OCI-LY3 (cell line): ENCODE measurements at regions not wholly inside any gene's neighbourhood (a gene's known extent, or its start where the extent isn't known, plus 50 kb on each side); places are given as distances from the start of the nearest gene placed in this dataset.

Experiments used
- H2AFZ ChIP-seq: fragments of 200-600, 300-600 bp; shearing (Covaris generic); 2 replicates; pipeline ENCODE4 v1.6.0; 2014; ENCODE audit warnings: antibody characterized with exemption, low read depth, low read length
- H3K27ac ChIP-seq: fragments of 200-600, 300-600 bp; sonication (generic); 2 replicates; pipeline ENCODE4 v1.5.1; 2014; ENCODE audit warnings: mild to moderate bottlenecking, low read length, moderate library complexity, mixed read lengths
- H3K27me3 ChIP-seq: fragments of 200-600, 300-600 bp; sonication (generic); 2 replicates; pipeline ENCODE4 v1.6.1; 2014; ENCODE audit warnings: low read depth, low read length, mixed read lengths
- H3K36me3 ChIP-seq: fragments of 200-600, 300-600 bp; sonication (generic); replicated peaks from 2 replicates; pipeline ENCODE3; 2014; ENCODE audit warnings: low read depth, low read length, mixed read lengths
- H3K4me1 ChIP-seq: fragments of 300-600, 200-600 bp; sonication (generic); 2 replicates; pipeline ENCODE4 v1.6.1; 2014; ENCODE audit warnings: low read length, mixed read lengths
- H3K4me2 ChIP-seq: fragments of 200-600, 300-600 bp; sonication (generic); 2 replicates; pipeline ENCODE4 v1.6.1; 2014; ENCODE audit warnings: low read length, mixed read lengths
- H3K4me3 ChIP-seq: fragments of 300-600, 200-600 bp; sonication (generic); 2 replicates; pipeline ENCODE4 v1.5.1; 2014; ENCODE audit warnings: antibody characterized with exemption, mild to moderate bottlenecking, low read length, moderate library complexity
- H3K79me2 ChIP-seq: fragments of 300-600, 200-600 bp; shearing (Covaris generic); 2 replicates; pipeline ENCODE4 v1.6.1; 2014; ENCODE audit warnings: mild to moderate bottlenecking, low read length, mixed read lengths
- H3K9ac ChIP-seq: fragments of 300-600, 200-600 bp; shearing (Covaris generic); 2 replicates; pipeline ENCODE4 v1.6.0; 2014; ENCODE audit warnings: mild to moderate bottlenecking, low read length, moderate library complexity
- H3K9me3 ChIP-seq: fragments of 200-600, 300-600 bp; shearing (Covaris generic); 2 replicates; pipeline ENCODE4 v1.6.1; 2014; ENCODE audit warnings: low read length, mixed read lengths; ENCODE audit not compliant: insufficient read depth
- H4K20me1 ChIP-seq: fragments of 200-600, 300-600 bp; sonication (generic); 2 replicates; pipeline ENCODE4 v1.6.1; 2016; ENCODE audit warnings: low read length, mixed read lengths; ENCODE audit not compliant: insufficient read depth
- CTCF ChIP-seq: fragments of 200-600, 300-600 bp; sonication (generic); IDR thresholded peaks from 2 replicates; pipeline ENCODE4 v1.5.1; 2014; ENCODE audit warnings: antibody characterized with exemption, low read length, low read depth
- EZH2phosphoT487 ChIP-seq: fragments of 200-600 bp; shearing (Covaris generic); IDR thresholded peaks from 2 replicates; pipeline ENCODE4 v1.6.1; 2018; ENCODE audit warnings: antibody characterized with exemption, mixed run types, low read depth

- no peaks in the 10 kb centered on the region for H3K27me3 ChIP-seq
- no peaks in the 10 kb centered on the region for H3K4me1 ChIP-seq
- no peaks in the 10 kb centered on the region for H3K9me3 ChIP-seq
- no peak for TF ChIP-seq EZH2phosphoT487
- no peak for TF ChIP-seq CTCF
- no peak overlapping the region for H3K27ac ChIP-seq
- no peak overlapping the region for H3K4me3 ChIP-seq
- no peaks in the 10 kb centered on the region for H4K20me1 ChIP-seq
- H3K4me2 ChIP-seq = peak overlapping the region; percentile 17
- H3K79me2 ChIP-seq = no peaks in the 10 kb centered on the region
- no peaks in the 10 kb centered on the region for H3K36me3 ChIP-seq
- H2AFZ ChIP-seq = no peak overlapping the region
- H3K9ac ChIP-seq = no peak overlapping the region
Measured at GRCh38 chr2:104109356-104109755, 744.6 kb upstream of the POU3F3 start.

GRCh38 chr2:104118889-104119288 lies 735.0 kb upstream of the POU3F3 start:
- TF ChIP-seq EZH2phosphoT487 = no peak
- no peak for TF ChIP-seq CTCF
- H3K79me2 ChIP-seq = no peaks in the 10 kb centered on the region
- H3K9me3 ChIP-seq = no peaks in the 10 kb centered on the region
- H4K20me1 ChIP-seq = no peaks in the 10 kb centered on the region
- no peak overlapping the region for H3K9ac ChIP-seq
- H3K36me3 ChIP-seq = no peaks in the 10 kb centered on the region
- no peak overlapping the region for H3K4me2 ChIP-seq
- no peaks in the 10 kb centered on the region for H3K4me1 ChIP-seq
- H3K4me3 ChIP-seq = no peak overlapping the region
- no peak overlapping the region for H2AFZ ChIP-seq
- H3K27me3 ChIP-seq = no peaks in the 10 kb centered on the region
- no peak overlapping the region for H3K27ac ChIP-seq

- no peaks in the 10 kb centered on the region for H3K36me3 ChIP-seq
- no peaks in the 10 kb centered on the region for H3K79me2 ChIP-seq
- H3K27me3 ChIP-seq = no peaks in the 10 kb centered on the region
- TF ChIP-seq EZH2phosphoT487 (no peak), CTCF (no peak)
- no peak overlapping the region for H3K27ac ChIP-seq
- H3K9me3 ChIP-seq = no peaks in the 10 kb centered on the region
- H3K9ac ChIP-seq = no peak overlapping the region
- H4K20me1 ChIP-seq = no peaks in the 10 kb centered on the region
- no peak overlapping the region for H3K4me2 ChIP-seq
- H3K4me3 ChIP-seq = no peak overlapping the region
- no peaks in the 10 kb centered on the region for H3K4me1 ChIP-seq
- H2AFZ ChIP-seq = no peak overlapping the region
Measured at GRCh38 chr2:104120171-104120570, 733.7 kb upstream of the POU3F3 start.

GRCh38 chr2:104125096-104125495 lies 728.8 kb upstream of the POU3F3 start:
- TF ChIP-seq CTCF = no peak
- TF ChIP-seq EZH2phosphoT487 = no peak
- H3K36me3 ChIP-seq = no peaks in the 10 kb centered on the region

More at GRCh38 chr2:104125096-104125495, 728.8 kb upstream of the POU3F3 start:
- H4K20me1 ChIP-seq = no peaks in the 10 kb centered on the region
- H3K4me2 ChIP-seq = no peak overlapping the region
- no peak overlapping the region for H3K4me3 ChIP-seq
- no peak overlapping the region for H2AFZ ChIP-seq
- H3K27me3 ChIP-seq = no peaks in the 10 kb centered on the region
- no peaks in the 10 kb centered on the region for H3K9me3 ChIP-seq
- no peaks in the 10 kb centered on the region for H3K79me2 ChIP-seq
- H3K27ac ChIP-seq = no peak overlapping the region
- no peaks in the 10 kb centered on the region for H3K4me1 ChIP-seq
- no peak overlapping the region for H3K9ac ChIP-seq
